OCI-LY3 (cell line): ENCODE measurements at regions not wholly inside any gene's neighbourhood (a gene's known extent, or its start where the extent isn't known, plus 50 kb on each side); places are given as distances from the start of the nearest gene placed in this dataset.

Source experiments
- H2AFZ ChIP-seq: fragments of 200-600, 300-600 bp; shearing (Covaris generic); 2 replicates; pipeline ENCODE4 v1.6.0; 2014; ENCODE audit warnings: antibody characterized with exemption, low read depth, low read length
- H3K27ac ChIP-seq: fragments of 200-600, 300-600 bp; sonication (generic); 2 replicates; pipeline ENCODE4 v1.5.1; 2014; ENCODE audit warnings: mild to moderate bottlenecking, low read length, moderate library complexity, mixed read lengths
- H3K27me3 ChIP-seq: fragments of 200-600, 300-600 bp; sonication (generic); 2 replicates; pipeline ENCODE4 v1.6.1; 2014; ENCODE audit warnings: low read depth, low read length, mixed read lengths
- H3K36me3 ChIP-seq: fragments of 200-600, 300-600 bp; sonication (generic); replicated peaks from 2 replicates; pipeline ENCODE3; 2014; ENCODE audit warnings: low read depth, low read length, mixed read lengths
- H3K4me1 ChIP-seq: fragments of 300-600, 200-600 bp; sonication (generic); 2 replicates; pipeline ENCODE4 v1.6.1; 2014; ENCODE audit warnings: low read length, mixed read lengths
- H3K4me2 ChIP-seq: fragments of 200-600, 300-600 bp; sonication (generic); 2 replicates; pipeline ENCODE4 v1.6.1; 2014; ENCODE audit warnings: low read length, mixed read lengths
- H3K4me3 ChIP-seq: fragments of 300-600, 200-600 bp; sonication (generic); 2 replicates; pipeline ENCODE4 v1.5.1; 2014; ENCODE audit warnings: antibody characterized with exemption, mild to moderate bottlenecking, low read length, moderate library complexity
- H3K79me2 ChIP-seq: fragments of 300-600, 200-600 bp; shearing (Covaris generic); 2 replicates; pipeline ENCODE4 v1.6.1; 2014; ENCODE audit warnings: mild to moderate bottlenecking, low read length, mixed read lengths
- H3K9ac ChIP-seq: fragments of 300-600, 200-600 bp; shearing (Covaris generic); 2 replicates; pipeline ENCODE4 v1.6.0; 2014; ENCODE audit warnings: mild to moderate bottlenecking, low read length, moderate library complexity
- H3K9me3 ChIP-seq: fragments of 200-600, 300-600 bp; shearing (Covaris generic); 2 replicates; pipeline ENCODE4 v1.6.1; 2014; ENCODE audit warnings: low read length, mixed read lengths; ENCODE audit not compliant: insufficient read depth
- H4K20me1 ChIP-seq: fragments of 200-600, 300-600 bp; sonication (generic); 2 replicates; pipeline ENCODE4 v1.6.1; 2016; ENCODE audit warnings: low read length, mixed read lengths; ENCODE audit not compliant: insufficient read depth
- CTCF ChIP-seq: fragments of 200-600, 300-600 bp; sonication (generic); IDR thresholded peaks from 2 replicates; pipeline ENCODE4 v1.5.1; 2014; ENCODE audit warnings: antibody characterized with exemption, low read length, low read depth
- EZH2phosphoT487 ChIP-seq: fragments of 200-600 bp; shearing (Covaris generic); IDR thresholded peaks from 2 replicates; pipeline ENCODE4 v1.6.1; 2018; ENCODE audit warnings: antibody characterized with exemption, mixed run types, low read depth

GRCh38 chr22:49689255-49689770, 138.4 kb downstream of the BRD1 start:
- TF ChIP-seq EZH2phosphoT487: no peak
- H3K27ac ChIP-seq: no peak overlapping the region
- H3K36me3 ChIP-seq: no peaks in the 10 kb centered on the region
- no peak overlapping the region for H3K4me2 ChIP-seq
- H2AFZ ChIP-seq: no peak overlapping the region
- no peaks in the 10 kb centered on the region for H3K27me3 ChIP-seq
- no peaks in the 10 kb centered on the region for H3K4me1 ChIP-seq
- no peaks in the 10 kb centered on the region for H3K9me3 ChIP-seq
- H3K4me3 ChIP-seq: no peak overlapping the region
- H3K79me2 ChIP-seq: no peaks in the 10 kb centered on the region
- no peak overlapping the region for H3K9ac ChIP-seq
- no peaks in the 10 kb centered on the region for H4K20me1 ChIP-seq

- H3K9ac ChIP-seq: no peak overlapping the region
- TF ChIP-seq EZH2phosphoT487: no peak
- no peak for TF ChIP-seq CTCF
- H3K27me3 ChIP-seq: peaks cover 4% of the 10 kb centered on the region; the same call in 1 of the 2 replicates
- H2AFZ ChIP-seq: no peak overlapping the region
- no peak overlapping the region for H3K4me3 ChIP-seq
- no peaks in the 10 kb centered on the region for H3K4me1 ChIP-seq
- H3K79me2 ChIP-seq: no peaks in the 10 kb centered on the region
- no peaks in the 10 kb centered on the region for H3K36me3 ChIP-seq
- H4K20me1 ChIP-seq: no peaks in the 10 kb centered on the region
- H3K4me2 ChIP-seq: no peak overlapping the region
- H3K27ac ChIP-seq: no peak overlapping the region
- no peaks in the 10 kb centered on the region for H3K9me3 ChIP-seq
These were observed 139.0 kb downstream of the BRD1 start for GRCh38 chr22:49688516-49689254.

GRCh38 chr22:49687786-49688515, 139.7 kb downstream of the BRD1 start:
- H3K79me2 ChIP-seq: no peaks in the 10 kb centered on the region
- H2AFZ ChIP-seq: no peak overlapping the region
- no peak overlapping the region for H3K27ac ChIP-seq
- no peak overlapping the region for H3K9ac ChIP-seq
- no peak overlapping the region for H3K4me2 ChIP-seq
- no peak overlapping the region for H3K4me3 ChIP-seq
- TF ChIP-seq EZH2phosphoT487 (no peak), CTCF (no peak)
- no peaks in the 10 kb centered on the region for H3K9me3 ChIP-seq
- H4K20me1 ChIP-seq: no peaks in the 10 kb centered on the region
- H3K4me1 ChIP-seq: no peaks in the 10 kb centered on the region
- H3K27me3 ChIP-seq: peaks cover 5% of the 10 kb centered on the region; the same call in 1 of the 2 replicates
- H3K36me3 ChIP-seq: no peaks in the 10 kb centered on the region

- H2AFZ ChIP-seq: no peak overlapping the region
- TF ChIP-seq CTCF: no peak
- no peak for TF ChIP-seq EZH2phosphoT487
- no peaks in the 10 kb centered on the region for H3K9me3 ChIP-seq
- no peak overlapping the region for H3K4me3 ChIP-seq
- H3K9ac ChIP-seq: no peak overlapping the region
- peaks cover 5% of the 10 kb centered on the region; the same call in 1 of the 2 replicates for H3K27me3 ChIP-seq
- H3K4me2 ChIP-seq: no peak overlapping the region
- H3K4me1 ChIP-seq: no peaks in the 10 kb centered on the region
- no peaks in the 10 kb centered on the region for H3K79me2 ChIP-seq
- H4K20me1 ChIP-seq: no peaks in the 10 kb centered on the region
- no peak overlapping the region for H3K27ac ChIP-seq
- no peaks in the 10 kb centered on the region for H3K36me3 ChIP-seq
These were observed 140.3 kb downstream of the BRD1 start for GRCh38 chr22:49687333-49687732.
